ENCODE measurements at regions not wholly inside any gene's neighbourhood (a gene's known extent, or its start where the extent isn't known, plus 50 kb on each side); places are given as distances from the start of the nearest gene placed in this dataset.

- Histone ChIP-seq H3K36me3 (no peaks in the 10 kb centered on the region), H3K27me3 (no peaks in the 10 kb centered on the region), H3K4me3 (no peak overlapping the region), H3K4me1 (no peaks in the 10 kb centered on the region), H3K9me3 (peaks cover 0 to 29% (median 8%) of the 10 kb centered on the region in 12 donors), H3K27ac (no peak overlapping the region)
- ATAC-seq: no peak
- intact Hi-C loops (cut with DNase I): no loop called here
- no peak for TF ChIP-seq CTCF (IDR thresholded peaks at IDR 0.05)
- DNase-seq: no peak
These were observed 1508.3 kb upstream of the PRR20A start for GRCh38 chr13:55632402-55632801.

GRCh38 chr13:55649485-55649884, 1491.2 kb upstream of the PRR20A start:
- Histone ChIP-seq H3K27ac (no peak overlapping the region), H3K4me1 (no peaks in the 10 kb centered on the region), H3K36me3 (no peaks in the 10 kb centered on the region), H3K9me3 (no peaks in the 10 kb centered on the region), H3K4me3 (no peak overlapping the region), H3K27me3 (no peaks in the 10 kb centered on the region)
- ATAC-seq (no peak), DNase-seq (no peak)
- intact Hi-C loops (cut with DNase I): no loop called here
- 46 to 62% (median 59%) methylated on average over 1 of the region's 1 CpG for WGBS, 4 donors
- TF ChIP-seq CTCF (IDR thresholded peaks at IDR 0.05): no peak
- no peak for TF ChIP-seq POLR2A (IDR thresholded peaks at IDR 0.05)

- H3K4me3 ChIP-seq: no peak overlapping the region
- 76 to 89% (median 84%) methylated on average over 5 of the region's 5 CpGs for WGBS, 4 donors
These were observed 1488.1 kb upstream of the PRR20A start for GRCh38 chr13:55652657-55653056.

GRCh38 chr13:55653497-55653896, 1487.2 kb upstream of the PRR20A start:
- H3K36me3 ChIP-seq: no peaks in the 10 kb centered on the region
- no peak overlapping the region for H3K4me3 ChIP-seq
- H3K9me3 ChIP-seq: no peaks in the 10 kb centered on the region
- DNase-seq (no peak), ATAC-seq (no peak)
- 31 to 44% (median 39%) methylated on average over 3 of the region's 3 CpGs for WGBS, 4 donors
- TF ChIP-seq CTCF (IDR thresholded peaks at IDR 0.05): no peak
- TF ChIP-seq POLR2A (IDR thresholded peaks at IDR 0.05): no peak
- intact Hi-C loops (cut with DNase I): no loop called here
- no peak overlapping the region for H3K27ac ChIP-seq
- H3K4me1 ChIP-seq: no peaks in the 10 kb centered on the region
- H3K27me3 ChIP-seq: no peaks in the 10 kb centered on the region

More at GRCh38 chr13:55652657-55653056, 1488.1 kb upstream of the PRR20A start:
- intact Hi-C loops (cut with DNase I): no loop called here
- DNase-seq (no peak), ATAC-seq (no peak)
- H3K9me3 ChIP-seq: no peaks in the 10 kb centered on the region
- no peaks in the 10 kb centered on the region for H3K36me3 ChIP-seq
- no peak overlapping the region for H3K27ac ChIP-seq
- H3K4me1 ChIP-seq: no peaks in the 10 kb centered on the region
- TF ChIP-seq POLR2A (IDR thresholded peaks at IDR 0.05) (no peak), CTCF (IDR thresholded peaks at IDR 0.05) (no peak)
- no peaks in the 10 kb centered on the region for H3K27me3 ChIP-seq

All from heart left ventricle (tissue), 16 donors.